Fibroblast of upper back skin (primary cell): ENCODE measurements at regions not wholly inside any gene's neighbourhood (a gene's known extent, or its start where the extent isn't known, plus 50 kb on each side); places are given as distances from the start of the nearest gene placed in this dataset.

Source experiments
- DNase-seq: peaks from one replicate; pipeline ENCODE4 v3.0.0-alpha.2; 2013

DNA sequence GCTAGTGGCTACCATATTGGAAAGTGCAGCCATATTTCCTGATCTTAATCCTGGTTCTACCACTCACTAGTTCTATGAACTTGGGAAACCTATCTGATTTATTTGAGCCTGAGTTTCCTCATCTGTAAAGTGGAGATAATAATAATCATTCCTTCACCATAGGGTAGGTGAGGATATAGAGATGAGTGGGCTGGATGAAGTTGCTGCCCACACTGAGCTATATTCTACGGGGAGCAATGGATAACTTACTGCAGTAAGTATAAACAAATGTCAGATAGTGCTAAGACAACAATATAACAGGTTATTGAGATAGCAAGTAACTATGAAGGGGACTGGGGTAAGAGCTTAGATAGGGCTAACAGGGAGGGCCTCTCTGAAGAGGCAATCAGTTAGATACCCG is 251.5 kb upstream of the ADAMTS9 start:
- DNase-seq = no peak

DNA sequence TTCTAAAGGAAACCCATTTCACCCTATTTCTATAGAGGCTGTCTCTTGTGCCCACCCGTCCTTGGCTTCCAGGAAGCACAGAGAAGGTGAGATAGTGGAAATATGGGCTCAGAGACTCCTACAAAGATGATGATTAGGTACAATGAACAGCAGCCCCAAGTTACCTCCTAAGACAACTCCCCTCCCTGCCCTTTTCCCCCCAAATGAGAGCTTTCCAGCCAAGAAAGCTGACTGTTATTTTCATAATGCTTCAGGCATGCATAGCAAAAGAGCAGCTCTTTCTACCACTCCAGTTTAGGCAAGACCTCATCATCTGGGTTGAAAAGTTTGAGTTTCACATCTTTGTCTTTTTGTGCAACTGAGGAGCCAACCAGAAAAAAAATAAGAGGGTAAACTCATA is 248.8 kb upstream of the ADAMTS9 start:
- DNase-seq = peak; percentile 31

DNA sequence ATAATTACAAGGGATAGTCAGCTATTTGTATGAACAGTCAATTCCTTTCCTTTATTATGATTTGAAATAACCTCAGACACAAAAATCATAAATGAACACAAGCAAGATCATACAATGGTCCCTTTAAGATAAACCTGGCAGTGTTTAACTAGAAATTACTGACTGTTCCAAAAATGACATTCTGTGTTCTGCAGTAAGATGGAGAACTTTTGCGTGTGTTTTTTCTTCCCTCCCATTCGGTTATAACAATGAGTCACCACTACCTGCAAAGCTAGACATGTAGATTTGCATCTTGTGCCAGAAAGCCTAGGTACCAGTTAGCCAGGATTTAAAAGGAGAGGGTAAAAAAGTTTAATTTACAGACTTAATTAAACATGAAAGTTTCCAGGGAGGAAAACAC is 248.2 kb upstream of the ADAMTS9 start:
- DNase-seq = no peak

DNA sequence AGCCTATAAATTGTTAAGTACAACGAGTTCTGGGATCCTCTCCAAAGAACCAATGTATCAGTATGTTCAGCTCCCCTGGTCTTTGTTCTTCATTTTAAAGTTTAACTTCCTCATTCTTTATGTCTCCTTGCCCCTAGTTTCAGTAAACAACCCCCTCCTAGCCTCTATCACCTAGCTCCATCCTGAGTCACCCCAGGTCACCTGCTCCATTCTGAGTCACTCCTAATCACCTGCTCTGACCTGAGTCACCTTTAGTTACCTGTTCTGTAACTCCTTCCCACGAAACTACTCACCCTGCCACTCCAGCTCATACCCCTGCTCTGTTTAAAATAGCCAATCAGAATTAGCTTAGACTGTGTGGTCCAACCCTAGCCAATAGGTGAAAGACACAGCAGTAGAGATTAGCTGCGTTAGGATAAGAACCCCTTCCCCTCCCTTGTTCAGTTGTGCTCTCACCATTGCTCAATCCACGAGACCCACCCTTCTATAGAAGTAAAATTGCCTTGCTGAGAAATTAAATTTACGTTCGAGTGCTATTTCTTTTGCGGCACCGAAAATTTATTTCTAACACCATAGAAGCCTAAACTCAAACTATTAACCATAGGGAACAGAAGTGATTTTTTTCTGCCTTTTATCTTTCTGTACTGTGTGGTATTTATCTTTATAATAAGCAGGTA is 245.0 kb upstream of the ADAMTS9 start:
- no peak for DNase-seq

GRCh38 chr3:64932016-64932518 is 244.3 kb upstream of the ADAMTS9 start:
- DNase-seq = no peak

GRCh38 chr3:64930891-64931290 is 243.1 kb upstream of the ADAMTS9 start:
- no peak for DNase-seq

GRCh38 chr3:64928683-64929082 is 240.9 kb upstream of the ADAMTS9 start:
- DNase-seq = no peak

DNA sequence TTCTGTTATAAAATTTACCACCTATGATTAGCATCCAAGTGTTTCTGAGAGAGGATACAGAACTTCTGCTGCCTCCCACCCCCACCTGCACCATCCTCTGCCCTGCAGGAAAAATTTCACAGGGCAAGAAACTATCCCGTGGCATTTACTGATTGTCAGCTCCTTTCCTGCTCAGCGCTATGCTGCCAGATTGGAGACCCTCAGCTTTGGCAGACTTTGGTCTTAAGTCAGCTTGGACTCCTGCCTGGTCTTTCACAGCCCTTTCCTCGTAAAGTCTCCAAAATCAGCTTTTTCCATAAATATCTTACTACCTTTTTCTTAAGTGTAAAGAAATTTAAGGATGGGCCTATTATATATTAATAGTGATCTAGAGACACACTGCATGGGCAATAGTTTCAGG is 239.9 kb upstream of the ADAMTS9 start:
- no peak for DNase-seq

DNA sequence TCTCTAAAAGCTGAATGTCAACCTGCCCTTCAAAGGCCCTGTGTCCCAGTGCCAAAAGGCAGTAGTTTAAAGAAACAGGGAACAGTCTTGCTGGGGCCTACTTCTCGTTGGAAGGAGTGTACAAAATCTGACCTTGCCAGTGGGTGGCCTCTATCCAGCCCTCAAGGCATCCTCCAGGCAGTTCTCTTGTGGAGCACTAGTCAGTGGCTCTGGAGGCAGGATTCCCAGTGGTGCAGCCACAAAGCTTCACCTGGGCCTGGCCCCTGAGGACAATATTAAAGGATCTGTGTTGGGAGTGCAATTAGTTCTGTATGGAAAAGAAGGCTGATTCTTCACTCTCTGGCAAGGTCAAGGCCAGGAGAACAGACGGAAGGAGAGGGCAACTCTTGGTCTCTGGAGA is 237.8 kb upstream of the ADAMTS9 start:
- no peak for DNase-seq

DNA sequence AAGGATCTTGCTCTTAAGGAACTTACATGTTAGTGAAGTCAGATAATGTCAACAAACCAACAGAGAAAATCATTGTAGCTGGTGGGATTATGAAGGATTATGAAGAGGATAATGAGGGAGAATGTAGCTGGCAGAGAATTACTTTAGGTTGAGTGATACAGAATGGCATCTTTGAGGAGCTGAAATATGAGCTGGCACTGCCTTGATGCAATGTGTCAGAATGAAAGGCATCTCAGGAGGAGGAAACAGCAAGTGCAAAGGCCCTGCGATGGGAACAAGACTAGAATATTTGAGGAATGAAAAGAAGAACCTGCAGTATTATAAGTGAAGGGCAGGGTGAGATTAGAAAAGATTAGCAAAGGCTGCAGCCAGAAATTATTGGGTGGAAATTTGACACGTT is 237.2 kb upstream of the ADAMTS9 start:
- DNase-seq = no peak

DNA sequence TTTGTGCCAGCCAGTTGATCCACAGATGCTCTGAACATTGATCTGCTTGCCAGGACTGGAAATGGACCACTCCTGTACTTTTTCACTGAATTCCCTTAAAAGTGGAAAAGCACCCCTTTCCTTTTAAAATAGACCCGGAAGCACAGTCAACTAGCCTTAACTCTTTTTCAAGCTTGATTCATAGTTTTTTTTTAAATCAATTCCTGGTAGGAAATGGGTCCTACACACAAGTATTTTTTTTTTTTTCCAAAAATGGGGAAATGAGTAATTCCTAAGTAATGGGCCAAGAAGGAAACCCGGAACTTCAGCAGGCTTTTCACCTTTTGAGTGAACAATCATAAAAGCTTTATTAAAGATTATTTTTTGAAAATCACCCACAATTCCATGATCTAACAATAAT is 234.4 kb upstream of the ADAMTS9 start:
- DNase-seq = no peak

GRCh38 chr3:64921281-64922065 is 233.7 kb upstream of the ADAMTS9 start:
- peak; percentile 81 for DNase-seq

- no peak for DNase-seq
Measured at GRCh38 chr3:64919934-64920333, 232.1 kb upstream of the ADAMTS9 start.

- no peak for DNase-seq
Measured at GRCh38 chr3:64918989-64919388, 231.2 kb upstream of the ADAMTS9 start.

- DNase-seq = no peak
Measured at GRCh38 chr3:64917914-64918453, 230.2 kb upstream of the ADAMTS9 start.

DNA sequence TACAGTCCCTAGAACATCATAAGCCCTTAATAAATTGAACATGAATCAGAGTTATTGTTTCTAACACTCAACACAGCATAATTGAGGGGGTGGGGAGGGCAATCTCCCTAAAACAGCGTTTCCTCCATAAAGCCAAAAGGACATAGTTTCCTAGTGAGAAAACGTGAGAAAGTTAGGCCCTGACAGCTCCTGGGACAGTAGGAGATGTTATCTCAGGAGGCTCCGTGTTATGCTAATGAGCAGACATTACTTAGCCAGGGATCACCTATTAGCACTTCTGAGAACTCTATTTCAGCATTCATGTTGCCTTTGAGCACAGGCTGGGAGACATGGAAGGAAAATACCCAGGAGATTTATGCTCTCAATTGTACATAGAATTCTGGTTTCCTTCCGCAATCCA is 229.1 kb upstream of the ADAMTS9 start:
- no peak for DNase-seq

DNA sequence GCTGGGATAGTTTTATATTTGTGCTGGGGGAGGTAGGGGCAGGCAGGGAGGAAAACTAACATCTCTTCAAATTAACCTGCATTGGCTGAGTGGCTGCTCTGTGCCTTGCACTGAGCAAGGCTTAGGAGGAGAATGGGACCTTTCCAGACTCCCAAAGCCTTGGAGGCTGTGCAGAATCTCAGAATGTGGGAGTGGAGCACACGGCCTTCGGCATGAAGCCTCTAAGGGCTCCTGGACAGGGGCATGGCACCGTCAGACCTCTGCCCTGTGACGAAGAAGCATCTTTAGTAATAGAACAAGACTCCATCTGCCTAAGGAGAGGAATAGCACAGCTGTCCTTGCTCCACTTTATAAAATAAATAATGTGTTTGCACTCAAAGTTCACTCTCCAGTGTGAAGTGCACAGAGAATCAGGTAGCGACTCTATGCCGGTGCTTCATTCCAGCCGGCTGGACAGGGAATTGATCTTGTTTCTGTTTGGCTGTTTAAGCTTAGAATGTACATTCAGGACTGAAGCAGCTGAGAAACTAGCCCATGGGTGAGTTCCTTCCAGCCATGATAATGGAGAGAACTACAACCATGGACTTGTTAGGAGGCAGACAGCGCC is 228.5 kb upstream of the ADAMTS9 start:
- DNase-seq = no peak

DNA sequence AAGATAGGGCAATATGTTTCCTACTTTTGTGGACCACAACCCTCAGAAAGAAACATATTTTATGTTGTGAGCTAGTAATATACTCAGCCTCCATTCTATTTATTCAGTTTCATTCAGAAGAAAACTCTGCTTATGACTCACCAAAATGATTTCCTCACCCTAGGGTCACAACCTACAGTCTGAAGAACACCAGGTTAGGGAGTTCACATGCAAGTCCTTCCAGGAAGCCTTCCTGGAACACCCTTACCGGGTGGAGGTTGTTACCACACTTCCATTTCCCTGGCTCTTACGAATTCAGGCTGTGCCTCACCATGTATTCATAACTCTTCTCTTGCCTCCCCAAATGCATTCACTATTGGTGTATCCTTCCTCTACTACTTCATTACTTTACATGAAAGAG is 228.0 kb upstream of the ADAMTS9 start:
- DNase-seq = no peak

GRCh38 chr3:64913515-64913914 is 225.7 kb upstream of the ADAMTS9 start:
- DNase-seq = no peak

- DNase-seq = no peak
Measured at GRCh38 chr3:64911138-64911537, 223.3 kb upstream of the ADAMTS9 start.

DNA sequence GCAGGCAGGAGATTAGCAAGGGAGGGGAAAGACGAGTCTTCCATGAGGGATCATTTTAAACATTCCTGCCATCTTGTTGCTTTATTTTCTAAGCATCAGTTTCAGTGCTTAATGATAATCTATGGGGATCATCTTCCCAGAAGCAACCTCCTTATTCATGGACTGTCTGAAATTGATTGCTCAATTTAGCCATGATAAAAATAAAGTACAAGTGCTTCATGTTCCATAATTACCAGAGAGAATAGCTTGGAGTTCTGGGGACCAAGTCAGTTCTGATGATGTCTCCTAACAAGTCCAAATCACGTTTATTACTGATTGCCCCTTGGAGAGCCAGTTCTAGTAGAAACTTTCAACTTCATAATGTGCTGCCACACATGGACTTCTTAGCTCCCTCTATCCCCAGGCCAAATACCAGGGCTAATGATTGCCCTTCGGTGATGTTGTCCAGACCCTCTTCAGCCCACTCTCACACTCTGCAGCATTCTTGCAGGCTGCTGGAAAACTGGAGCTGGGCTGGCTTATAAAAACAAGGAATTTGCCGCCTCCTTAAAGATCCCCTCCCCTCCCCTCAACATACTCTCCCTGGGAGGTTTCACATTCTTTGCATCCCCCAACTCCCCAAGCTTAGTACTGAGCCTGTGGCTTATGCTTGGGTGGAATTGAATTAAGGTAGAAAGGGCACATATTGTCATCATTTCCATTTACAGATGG is 222.1 kb upstream of the ADAMTS9 start:
- peak; percentile 48 for DNase-seq

DNA sequence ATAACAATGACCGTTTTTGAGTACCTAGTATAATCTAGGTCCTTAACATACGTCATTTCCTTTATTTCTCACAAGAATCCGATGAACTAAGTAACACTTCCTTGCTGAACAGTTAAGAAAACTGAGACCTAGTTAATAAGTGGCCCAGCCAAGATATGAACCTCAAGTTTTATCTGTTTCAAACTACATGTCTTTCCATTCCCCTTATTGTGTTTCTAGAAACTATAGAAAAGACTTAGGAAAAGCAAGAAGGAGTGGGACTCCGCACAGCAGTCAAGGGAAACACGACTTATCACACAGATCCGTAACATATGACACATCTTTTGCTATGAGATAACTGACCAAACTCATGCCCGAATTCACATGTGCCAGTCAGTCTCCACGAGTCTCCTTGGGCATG is 221.2 kb upstream of the ADAMTS9 start:
- no peak for DNase-seq

DNA sequence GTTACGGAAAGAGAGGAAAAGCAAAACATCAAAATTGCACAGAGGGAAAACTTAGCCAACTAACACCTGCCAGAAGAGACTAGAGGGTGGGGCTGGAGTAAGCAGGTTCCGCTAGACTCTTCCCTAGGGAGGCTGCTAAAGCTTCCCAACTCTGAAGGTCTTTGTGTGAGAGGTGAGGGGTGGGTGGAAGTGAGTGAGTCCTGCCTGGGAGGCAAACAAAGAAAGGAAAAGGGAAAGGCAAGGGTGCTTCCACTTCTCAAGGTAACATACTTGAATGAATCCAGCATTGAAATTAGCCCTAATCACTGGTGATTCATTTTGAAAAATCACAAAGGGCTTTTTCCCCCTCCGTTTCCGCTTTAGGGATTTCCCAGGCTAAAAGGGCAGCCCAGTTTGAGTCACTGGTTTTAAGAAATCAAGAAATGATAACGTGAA is 220.5 kb upstream of the ADAMTS9 start:
- DNase-seq = peak; percentile 21
